ENCODE measurements at regions not wholly inside any gene's neighbourhood (a gene's known extent, or its start where the extent isn't known, plus 50 kb on each side); places are given as distances from the start of the nearest gene placed in this dataset.

DNA sequence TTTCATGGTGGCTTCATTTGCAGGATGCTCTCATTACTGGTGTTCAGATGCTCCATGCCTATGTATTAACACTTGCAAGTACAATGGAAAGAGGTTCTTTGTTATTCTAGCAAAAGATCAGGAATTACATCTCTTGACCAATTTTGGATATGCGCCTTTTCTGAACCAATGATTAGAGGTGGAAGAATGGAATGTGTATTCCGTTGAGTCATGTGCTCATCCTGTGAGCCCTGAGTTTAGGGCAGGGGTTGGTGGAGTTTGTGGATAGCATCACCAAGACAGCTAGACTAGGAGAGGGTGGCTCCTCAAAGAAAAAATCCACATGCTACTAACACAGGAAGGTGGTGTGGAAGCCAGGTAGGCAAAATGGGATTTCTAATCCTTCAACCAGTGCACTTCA lies 80.7 kb upstream of the SLC25A26 start:
- TF ChIP-seq CTCF (conservative IDR thresholded peaks at IDR 0.05 in 1 of 2, IDR thresholded peaks at IDR 0.05 in 1 of 2; ENCODE audit: low read depth in 1 of 2, low read length in 2 of 2) (no peak), EZH2 (IDR thresholded peaks at IDR 0.05; ENCODE audit: low read length, missing control alignments) (no peak)
